ENCODE measurements at regions not wholly inside any gene's neighbourhood (a gene's known extent, or its start where the extent isn't known, plus 50 kb on each side); places are given as distances from the start of the nearest gene placed in this dataset.

DNA sequence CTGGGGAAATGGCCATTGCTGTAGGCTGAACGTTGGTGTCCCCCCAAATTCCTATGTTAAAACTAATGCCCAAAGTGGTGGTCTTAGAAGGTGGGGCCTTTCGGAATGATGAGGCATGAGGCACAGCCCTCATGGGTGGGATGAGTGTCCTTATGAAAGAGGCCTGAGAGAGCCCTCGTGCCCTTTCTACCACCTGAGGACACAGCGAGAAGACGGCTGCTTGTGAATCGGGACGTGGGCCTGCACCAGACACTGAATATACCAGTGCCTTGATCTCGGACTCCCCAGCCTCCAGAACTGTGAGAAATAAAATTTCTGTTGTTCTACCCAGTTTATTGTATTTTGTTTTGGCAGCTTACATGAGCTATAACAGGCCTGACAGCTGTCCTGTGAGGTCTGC, 162.9 kb upstream of the B3GAT1 start:
- Histone ChIP-seq H3K36me3 (ENCODE audit: control insufficient read depth, insufficient read depth, low read length) (no peaks in the 10 kb centered on the region), H3K4me3 (ENCODE audit: low read depth, low read length) (no peak overlapping the region), H3K27me3 (ENCODE audit: control insufficient read depth, insufficient read depth, low read length) (no peaks in the 10 kb centered on the region)
- FAIRE-seq (no peak), DNase-seq (ENCODE audit: low read depth) (no peak)
- TF ChIP-seq, protein P1, sequence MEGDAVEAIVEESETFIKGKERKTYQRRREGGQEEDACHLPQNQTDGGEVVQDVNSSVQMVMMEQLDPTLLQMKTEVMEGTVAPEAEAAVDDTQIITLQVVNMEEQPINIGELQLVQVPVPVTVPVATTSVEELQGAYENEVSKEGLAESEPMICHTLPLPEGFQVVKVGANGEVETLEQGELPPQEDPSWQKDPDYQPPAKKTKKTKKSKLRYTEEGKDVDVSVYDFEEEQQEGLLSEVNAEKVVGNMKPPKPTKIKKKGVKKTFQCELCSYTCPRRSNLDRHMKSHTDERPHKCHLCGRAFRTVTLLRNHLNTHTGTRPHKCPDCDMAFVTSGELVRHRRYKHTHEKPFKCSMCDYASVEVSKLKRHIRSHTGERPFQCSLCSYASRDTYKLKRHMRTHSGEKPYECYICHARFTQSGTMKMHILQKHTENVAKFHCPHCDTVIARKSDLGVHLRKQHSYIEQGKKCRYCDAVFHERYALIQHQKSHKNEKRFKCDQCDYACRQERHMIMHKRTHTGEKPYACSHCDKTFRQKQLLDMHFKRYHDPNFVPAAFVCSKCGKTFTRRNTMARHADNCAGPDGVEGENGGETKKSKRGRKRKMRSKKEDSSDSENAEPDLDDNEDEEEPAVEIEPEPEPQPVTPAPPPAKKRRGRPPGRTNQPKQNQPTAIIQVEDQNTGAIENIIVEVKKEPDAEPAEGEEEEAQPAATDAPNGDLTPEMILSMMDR (IDR thresholded peaks at IDR 0.05; ENCODE audit: insufficient read depth, low read length, severe bottlenecking) = no peak

DNA sequence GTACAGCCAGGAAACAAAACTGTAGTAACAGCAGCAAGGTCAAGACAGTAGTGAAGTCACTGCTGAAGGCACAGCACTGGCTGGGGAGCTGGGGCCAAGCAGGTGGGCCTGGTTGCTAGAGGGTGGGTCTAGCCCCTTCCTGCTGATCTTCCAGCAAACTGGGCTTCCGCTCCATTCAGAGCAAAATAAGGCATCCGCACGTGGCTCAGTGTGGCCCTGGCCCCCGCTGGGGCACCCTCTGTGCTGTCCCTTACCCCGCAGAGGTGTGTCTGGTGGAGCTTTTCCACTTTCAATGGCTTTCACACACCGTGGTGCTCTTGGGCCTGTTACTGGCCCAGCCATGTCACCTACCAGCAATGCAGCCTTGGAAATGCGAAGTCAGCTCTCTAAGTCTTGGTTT, 162.4 kb upstream of the B3GAT1 start:
- Histone ChIP-seq H3K27me3 (ENCODE audit: control insufficient read depth, insufficient read depth, low read length) (no peaks in the 10 kb centered on the region), H3K4me3 (ENCODE audit: low read depth, low read length) (no peak overlapping the region), H3K36me3 (ENCODE audit: control insufficient read depth, insufficient read depth, low read length) (no peaks in the 10 kb centered on the region)
- FAIRE-seq (no peak), DNase-seq (ENCODE audit: low read depth) (no peak)
- TF ChIP-seq, protein P1 (IDR thresholded peaks at IDR 0.05; ENCODE audit: insufficient read depth, low read length, severe bottlenecking) = no peak

DNA sequence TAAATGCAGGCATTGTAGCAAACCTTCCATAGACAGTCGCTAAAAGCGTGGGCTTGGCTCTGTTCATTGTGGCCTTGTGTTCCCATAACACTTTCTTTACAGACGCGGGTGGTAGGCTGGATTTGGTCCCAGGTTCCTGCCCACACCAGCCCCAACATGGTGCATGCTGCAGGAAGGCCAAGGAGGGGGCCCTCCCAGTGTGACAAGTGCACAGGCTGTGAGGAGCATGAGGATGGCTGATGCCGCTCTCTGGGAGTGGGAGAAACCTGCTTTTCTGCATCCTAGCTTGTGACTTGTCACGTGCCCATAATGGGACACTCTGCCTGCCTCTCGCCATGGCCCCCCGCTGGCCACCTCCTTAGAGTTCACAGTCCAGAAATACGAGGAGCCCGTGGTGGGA, 161.8 kb upstream of the B3GAT1 start:
- TF ChIP-seq, protein P1 (IDR thresholded peaks at IDR 0.05; ENCODE audit: insufficient read depth, low read length, severe bottlenecking) = no peak
- Histone ChIP-seq H3K4me3 (ENCODE audit: low read depth, low read length) (no peak overlapping the region), H3K36me3 (ENCODE audit: control insufficient read depth, insufficient read depth, low read length) (no peaks in the 10 kb centered on the region), H3K27me3 (ENCODE audit: control insufficient read depth, insufficient read depth, low read length) (no peaks in the 10 kb centered on the region)
- DNase-seq (ENCODE audit: low read depth) (no peak), FAIRE-seq (no peak)

DNA sequence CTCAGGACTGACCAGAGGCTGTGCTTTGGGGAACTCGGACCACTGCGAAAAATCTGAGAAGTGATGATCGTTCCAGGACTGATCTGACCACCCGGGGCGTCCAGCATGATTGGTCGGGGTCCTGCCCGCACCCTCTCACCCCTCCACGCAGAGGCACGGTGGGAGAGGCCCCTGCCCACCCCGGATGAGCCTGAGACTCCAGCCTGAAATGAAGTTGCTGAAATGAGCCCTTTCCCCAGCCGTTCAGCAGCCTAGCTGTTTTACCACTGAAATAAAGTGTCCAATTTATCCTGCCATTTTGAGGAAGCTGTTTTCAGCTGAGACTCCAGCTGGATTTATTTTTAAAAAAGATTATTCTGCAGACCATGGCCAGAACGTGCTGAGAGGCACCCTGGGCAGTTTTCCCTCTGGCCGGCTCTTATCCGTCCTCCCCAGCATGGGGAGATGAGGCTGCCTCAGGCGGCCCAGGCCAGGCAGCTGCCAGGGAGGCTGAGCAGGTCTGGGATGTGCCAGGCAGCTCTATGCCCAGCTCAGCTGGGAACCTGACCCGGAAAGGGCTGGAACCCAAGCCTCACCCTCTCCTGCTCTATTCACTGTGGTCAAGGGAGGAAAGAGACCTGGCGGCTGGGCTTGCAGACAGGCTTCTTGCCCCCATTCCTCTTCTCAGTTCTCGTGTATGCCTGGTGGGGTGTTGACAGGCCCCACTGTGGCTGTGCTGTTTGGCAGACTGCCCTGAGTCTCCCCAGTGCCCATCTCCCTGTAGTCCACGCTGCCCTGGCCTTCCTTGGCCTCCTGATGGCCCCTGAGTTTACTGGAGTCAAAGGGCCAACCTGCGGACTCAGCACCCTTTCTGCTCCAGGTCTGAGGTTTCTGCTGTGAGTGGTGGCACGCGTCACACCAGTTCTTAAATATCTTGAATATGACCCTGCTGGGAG, 161.0 kb upstream of the B3GAT1 start:
- H3K4me3 ChIP-seq (ENCODE audit: low read depth, low read length) = no peak overlapping the region
- no peaks in the 10 kb centered on the region for H3K27me3 ChIP-seq (ENCODE audit: control insufficient read depth, insufficient read depth, low read length)
- no peak for DNase-seq (ENCODE audit: low read depth)

DNA sequence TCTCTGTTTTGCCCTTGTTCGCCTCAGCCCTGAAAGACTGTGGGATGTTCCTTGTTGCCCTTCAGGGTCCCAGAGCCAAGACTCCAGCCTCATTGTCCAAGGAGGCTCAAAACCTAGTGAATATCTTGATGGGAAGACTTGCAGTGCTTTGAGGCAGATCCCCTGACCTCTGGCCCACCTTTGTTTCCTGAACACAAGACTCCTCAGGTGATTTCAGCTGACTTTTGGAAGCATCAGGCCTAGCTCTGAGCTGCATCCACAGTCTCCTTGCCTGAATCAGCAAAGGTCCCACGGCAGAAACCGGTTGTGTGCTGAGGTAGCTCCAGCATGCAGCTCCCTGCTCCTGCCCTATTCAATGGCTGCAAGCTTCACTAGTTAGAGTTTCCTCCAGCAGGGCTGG, 159.3 kb upstream of the B3GAT1 start:
- FAIRE-seq (peak; percentile 55), DNase-seq (ENCODE audit: low read depth) (no peak)
- H3K27me3 ChIP-seq (ENCODE audit: control insufficient read depth, insufficient read depth, low read length) = no peaks in the 10 kb centered on the region
- H3K4me3 ChIP-seq (ENCODE audit: low read depth, low read length) = no peak overlapping the region
- H3K36me3 ChIP-seq (ENCODE audit: control insufficient read depth, insufficient read depth, low read length) = no peaks in the 10 kb centered on the region
- TF ChIP-seq, protein P1 (IDR thresholded peaks at IDR 0.05; ENCODE audit: insufficient read depth, low read length, severe bottlenecking) = no peak

More for the DNA sequence above, 161.0 kb upstream of the B3GAT1 start:
- no peak for FAIRE-seq
- no peaks in the 10 kb centered on the region for H3K36me3 ChIP-seq (ENCODE audit: control insufficient read depth, insufficient read depth, low read length)
- TF ChIP-seq, protein P1 (IDR thresholded peaks at IDR 0.05; ENCODE audit: insufficient read depth, low read length, severe bottlenecking) = no peak

Data from bronchial epithelial cell (primary cell).